Dermis microvascular lymphatic vessel endothelial cell (primary cell): ENCODE measurements at regions not wholly inside any gene's neighbourhood (a gene's known extent, or its start where the extent isn't known, plus 50 kb on each side); places are given as distances from the start of the nearest gene placed in this dataset.
"Not testable (repeated sequence)": the region's sequence is repeated elsewhere in the genome, so short reads cannot be mapped to it uniquely, and the experiment has no call there.

Experiments used
- DNase-seq, 2 donors: peaks; one replicate each; pipeline versions ENCODE4 v3.0.0 to v3.0.0-alpha.2; 2010; ENCODE audit warnings: low read depth in 2 of 2

DNA sequence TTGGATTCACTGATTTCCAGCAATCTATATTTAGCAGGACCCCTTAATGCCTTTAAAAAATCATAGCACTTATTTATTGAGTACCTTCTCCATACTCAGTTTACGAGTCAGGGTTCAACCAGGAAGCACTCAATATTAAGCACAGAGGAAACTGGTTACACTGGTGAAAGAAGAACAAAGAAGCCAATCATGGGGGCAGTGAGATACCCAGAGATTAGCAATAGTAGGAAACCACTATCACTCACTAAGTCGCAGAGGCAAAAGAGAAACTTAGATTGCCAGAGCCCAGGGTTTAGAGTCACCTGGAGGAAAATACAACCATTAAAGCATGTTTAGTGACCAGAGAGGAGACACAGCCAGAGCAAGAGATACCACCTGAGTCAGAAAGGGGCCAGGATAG lies 670.5 kb upstream of the USP24 start:
- no peak for DNase-seq

- DNase-seq = no peak
Observed at GRCh38 chr1:55882931-55883330, 667.8 kb upstream of the USP24 start.

DNA sequence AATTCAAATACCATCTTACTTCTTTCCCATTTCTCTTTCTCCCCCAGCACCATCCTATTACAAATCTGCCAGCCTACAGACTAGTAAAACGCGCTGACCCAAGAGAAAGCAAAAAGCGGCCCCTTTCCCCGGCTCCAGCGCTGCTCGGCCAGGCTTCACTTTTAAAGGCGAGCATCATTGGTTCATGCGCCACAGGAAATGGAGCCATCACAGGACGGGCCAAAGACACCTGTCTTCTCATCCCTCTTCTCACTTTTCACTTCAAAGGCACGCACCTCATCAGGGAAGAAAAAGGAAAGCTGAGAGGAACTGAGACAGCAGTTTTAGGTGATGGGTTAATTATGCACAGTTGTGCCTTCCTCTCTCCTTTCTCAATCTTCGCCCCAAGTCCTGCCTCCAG lies 664.2 kb upstream of the USP24 start:
- no peak for DNase-seq

GRCh38 chr1:55877437-55878232 lies 662.5 kb upstream of the USP24 start:
- no peak for DNase-seq

GRCh38 chr1:55876276-55877060 lies 661.3 kb upstream of the USP24 start:
- no peak for DNase-seq

GRCh38 chr1:55870106-55870505 lies 654.9 kb upstream of the USP24 start:
- DNase-seq = no peak

DNA sequence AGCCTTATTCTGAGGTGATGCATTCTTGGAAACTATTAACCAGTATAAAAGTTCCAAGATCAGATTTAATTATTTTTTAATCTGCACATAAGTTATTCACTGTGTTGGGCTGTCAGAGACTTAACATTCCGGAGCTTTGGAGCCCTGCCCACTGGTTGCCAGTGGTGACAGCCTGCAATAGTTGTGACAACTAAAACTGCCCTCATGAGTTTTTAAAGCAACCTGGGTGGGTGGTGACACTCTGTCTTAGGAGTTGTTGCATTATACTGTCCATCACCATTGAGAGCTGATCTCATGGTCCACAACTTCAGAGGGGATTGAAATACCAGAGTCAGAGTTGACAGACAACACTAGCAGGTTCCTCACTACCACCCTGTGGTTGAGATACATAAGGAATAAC lies 653.9 kb upstream of the USP24 start:
- DNase-seq = no peak

- peak in 1 of 2 donors; percentile 12 for DNase-seq
Observed at GRCh38 chr1:55868026-55868425, 652.9 kb upstream of the USP24 start.

DNA sequence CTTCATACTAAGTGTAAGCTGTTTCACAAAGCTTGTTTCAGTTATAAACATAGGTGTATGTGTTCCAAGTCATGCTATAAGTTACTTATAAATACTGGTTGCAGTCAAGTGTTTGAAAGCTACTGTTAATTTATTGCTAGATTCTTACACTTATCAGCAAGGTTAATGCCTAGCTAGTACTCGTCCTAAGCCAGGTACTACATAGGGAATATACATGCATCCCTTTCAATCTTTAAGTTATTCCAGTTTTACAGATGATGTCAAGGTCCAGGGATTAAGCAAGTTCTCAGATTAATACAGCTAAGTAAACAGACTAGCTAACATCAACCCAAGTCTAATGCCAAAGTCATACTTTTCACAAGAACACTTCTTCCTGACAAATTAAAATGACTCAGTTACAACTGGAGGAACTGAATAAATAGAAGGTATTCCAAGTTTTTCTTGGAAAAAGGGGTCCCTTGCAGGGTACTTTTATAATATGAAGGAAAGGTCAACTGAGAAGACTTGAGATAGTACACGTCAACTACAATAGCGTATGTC lies 652.2 kb upstream of the USP24 start:
- no peak for DNase-seq

DNA sequence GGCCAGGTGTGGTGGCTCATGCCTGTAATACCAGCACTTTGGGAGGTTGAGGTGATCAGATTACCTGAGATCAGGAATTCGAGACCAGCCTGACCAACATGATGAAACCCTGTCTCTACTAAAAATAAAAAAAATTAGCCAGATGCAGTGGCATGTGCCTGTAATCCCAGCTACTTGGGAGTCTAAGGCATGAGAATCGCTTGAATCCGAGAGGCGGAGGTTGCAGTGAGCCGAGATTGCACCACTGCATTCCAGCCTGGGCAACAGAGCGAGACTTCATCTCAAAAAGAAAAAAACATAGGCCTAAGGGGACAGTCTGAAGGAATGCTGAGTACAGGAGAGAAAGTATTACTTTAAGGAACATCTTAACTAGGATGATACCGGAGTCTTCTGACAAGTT lies 650.6 kb upstream of the USP24 start:
- not testable (repeated sequence) for DNase-seq

DNA sequence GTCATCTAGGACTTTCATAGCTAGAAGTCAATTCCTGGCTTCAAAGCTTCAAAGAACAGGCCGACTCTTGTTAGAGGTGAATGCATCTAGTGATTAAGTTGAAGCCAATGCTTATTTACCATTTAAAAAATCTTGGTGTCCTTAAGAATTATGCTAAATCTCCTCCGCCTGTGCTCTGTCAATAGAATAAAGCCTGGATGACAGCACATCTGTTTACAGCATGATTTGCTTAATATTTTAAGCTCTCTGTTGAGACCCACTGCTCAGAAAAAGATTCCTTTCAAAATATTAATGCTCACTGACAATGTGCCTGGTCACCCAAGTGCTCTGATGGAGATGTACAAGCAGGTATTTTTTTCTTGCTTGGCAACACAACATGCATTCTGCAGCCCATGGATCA lies 649.1 kb upstream of the USP24 start:
- no peak for DNase-seq

DNA sequence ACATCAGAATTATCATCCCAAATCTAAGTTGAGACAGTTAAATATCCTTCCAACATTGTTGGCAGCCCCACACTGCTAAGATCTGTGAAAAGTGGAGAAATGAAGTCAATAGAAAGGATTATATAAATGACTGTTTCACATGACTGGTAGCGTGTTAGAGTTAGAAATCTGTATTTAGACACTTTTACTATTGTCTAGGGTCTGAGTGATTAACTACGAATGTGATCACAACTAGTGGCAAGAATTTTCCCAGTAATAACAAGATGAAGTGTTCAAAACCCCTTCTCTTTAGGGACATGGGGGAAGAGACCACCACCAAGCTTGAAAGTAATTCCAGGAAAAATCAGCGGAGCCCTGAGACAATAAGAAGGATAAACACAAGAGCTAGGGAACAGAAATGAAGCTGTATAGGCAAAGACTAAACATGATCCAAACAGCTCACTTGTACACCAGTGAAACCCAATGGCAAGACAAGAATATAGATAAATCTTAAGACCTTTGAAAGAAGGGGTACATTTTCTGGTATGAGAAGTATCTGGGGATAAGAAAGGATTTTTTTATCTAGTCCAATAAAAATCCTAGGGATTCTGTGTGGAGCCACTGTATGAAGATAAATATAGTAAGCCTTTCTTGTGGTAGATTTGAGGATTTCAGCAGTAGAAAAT lies 646.6 kb upstream of the USP24 start:
- no peak for DNase-seq

DNA sequence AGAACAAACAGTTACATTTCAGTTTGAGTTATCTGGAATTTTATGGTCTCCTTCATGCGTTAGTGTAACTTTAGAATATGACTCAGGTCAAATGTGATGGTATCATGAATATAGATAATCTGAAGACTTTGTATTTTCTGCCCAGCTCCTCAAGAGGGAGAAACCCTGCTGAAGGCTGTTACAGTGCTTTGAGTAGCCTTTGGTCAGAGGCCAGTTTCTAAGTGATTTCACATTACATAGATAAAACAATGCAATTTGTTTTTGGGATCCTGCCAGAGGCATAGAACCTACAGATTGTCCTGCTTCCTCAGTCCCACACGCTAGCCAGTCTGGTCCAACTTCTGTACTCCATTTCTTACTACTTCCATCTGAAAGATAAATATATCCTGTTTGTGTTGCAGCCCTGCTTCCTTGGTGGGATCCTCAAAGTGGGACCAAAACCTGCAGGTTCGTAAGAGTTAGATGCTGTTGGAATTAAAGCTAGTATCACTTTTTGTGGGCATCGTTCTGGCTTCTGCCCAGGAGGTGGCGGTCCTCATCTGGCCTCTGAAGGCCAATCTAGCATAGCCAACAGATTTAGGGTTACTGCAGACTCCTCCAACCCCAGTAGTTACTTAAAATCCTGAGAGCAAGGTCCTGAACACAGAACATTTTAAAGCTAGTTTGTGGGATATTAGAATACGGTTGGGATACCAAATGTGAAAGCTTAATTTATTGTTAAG lies 645.8 kb upstream of the USP24 start:
- DNase-seq = peak in 1 of 2 donors; percentile 51

GRCh38 chr1:55860326-55860725 lies 645.2 kb upstream of the USP24 start:
- no peak for DNase-seq

GRCh38 chr1:55854911-55855310 lies 639.7 kb upstream of the USP24 start:
- no peak for DNase-seq

DNA sequence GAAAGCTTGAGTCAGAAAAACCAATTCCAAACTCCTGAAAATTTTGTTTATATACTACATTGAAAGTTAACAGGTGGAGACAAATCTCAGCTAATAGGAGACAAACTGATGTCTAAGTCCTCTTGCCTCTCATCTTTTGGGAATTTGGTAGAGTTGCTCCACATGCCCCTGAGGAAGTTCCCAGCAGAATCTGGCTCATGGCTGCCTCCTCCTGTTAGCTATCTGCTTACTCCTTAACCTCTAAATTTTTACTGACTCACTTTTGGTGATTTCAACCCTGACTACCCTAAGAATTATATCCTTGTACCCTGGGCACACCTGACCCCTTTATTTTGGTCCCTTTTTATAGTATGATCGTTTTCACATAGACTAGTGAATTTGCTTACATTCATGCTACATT lies 633.7 kb upstream of the USP24 start:
- DNase-seq = no peak

- no peak for DNase-seq
Observed at GRCh38 chr1:55846051-55846450, 630.9 kb upstream of the USP24 start.

GRCh38 chr1:55844322-55844721 lies 629.2 kb upstream of the USP24 start:
- DNase-seq = no peak

GRCh38 chr1:55839626-55840025 lies 624.5 kb upstream of the USP24 start:
- no peak for DNase-seq

GRCh38 chr1:55839221-55839620 lies 624.1 kb upstream of the USP24 start:
- no peak for DNase-seq

DNA sequence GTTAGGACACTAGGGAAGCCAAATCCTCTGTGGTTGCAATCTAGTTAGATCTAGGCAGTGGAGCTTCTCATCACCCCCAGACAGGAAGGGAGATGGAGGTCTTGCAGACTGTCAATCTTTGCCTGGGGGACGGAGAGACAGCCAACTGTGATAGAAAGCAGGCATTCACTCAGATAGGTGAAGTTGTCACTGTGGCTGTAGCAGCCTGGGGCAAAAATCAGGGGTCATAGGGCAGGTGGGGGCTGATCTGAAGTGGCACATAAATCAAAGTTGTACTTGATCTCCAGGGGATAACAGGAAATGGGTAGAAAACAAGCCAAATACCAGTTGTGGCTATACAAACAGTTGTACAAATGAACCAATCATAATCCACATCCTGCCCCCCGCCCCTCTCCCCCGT lies 620.9 kb upstream of the USP24 start:
- DNase-seq = no peak
